ENCODE measurements at regions not wholly inside any gene's neighbourhood (a gene's known extent, or its start where the extent isn't known, plus 50 kb on each side); places are given as distances from the start of the nearest gene placed in this dataset.

DNA sequence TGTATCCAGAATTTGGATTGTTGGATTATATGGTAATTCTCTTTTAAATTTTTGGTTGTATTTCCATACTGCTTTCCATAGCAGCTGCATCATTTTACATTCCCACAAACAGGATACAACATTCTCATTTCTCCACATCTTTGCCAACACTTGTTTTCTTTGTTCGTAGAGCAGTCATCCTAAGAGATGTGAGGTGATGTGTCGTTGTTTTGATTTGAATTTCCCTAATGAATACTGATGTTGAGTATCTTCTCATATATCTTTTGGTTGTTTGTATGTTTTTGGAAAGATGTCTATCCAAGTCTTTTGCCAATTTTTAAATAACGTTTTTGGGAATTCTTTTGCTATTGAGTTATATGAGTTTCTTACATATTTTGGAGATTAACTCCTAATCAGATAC is 93.6 kb downstream of the GMNC start:
- ATAC-seq (no peak), DNase-seq (ENCODE audit: low read depth, low spot score) (no peak), FAIRE-seq (no peak)
- intact Hi-C loops (cut with micrococcal nuclease; ENCODE audit: unreplicated experiment): no loop called here
- in situ Hi-C loops (cut with MboI): no loop called here
- no TSS peak for BruUV-seq (replicated peaks)
- Histone ChIP-seq H4K20me1 (ENCODE audit: control insufficient read depth, insufficient read depth) (no peaks in the 10 kb centered on the region), H3K4me1 (ENCODE audit: control insufficient read depth, insufficient read depth, low read length) (no peaks in the 10 kb centered on the region), H2AFZ (ENCODE audit: control insufficient read depth, low read depth, low read length) (no peak overlapping the region), H3K27ac (ENCODE audit: control insufficient read depth, insufficient read depth) (no peak overlapping the region), H3K27me3 (replicated peaks in 1 of 2; ENCODE audit: control insufficient read depth in 2 of 2, insufficient read depth in 2 of 2, low read length in 1 of 2) (no peaks in the 10 kb centered on the region), H3K4me2 (ENCODE audit: control insufficient read depth, insufficient read depth) (no peak overlapping the region), H3K9me3 (replicated peaks; ENCODE audit: control insufficient read depth, insufficient read depth, low read length) (no peaks in the 10 kb centered on the region), H3K79me2 (ENCODE audit: control insufficient read depth, insufficient read depth, low read length) (no peaks in the 10 kb centered on the region), H3K4me3 (no peak overlapping the region), H3K36me3 (ENCODE audit: control insufficient read depth in 2 of 2, insufficient read depth in 2 of 2, low read length in 1 of 2) (no peaks in the 10 kb centered on the region), H3K9ac (ENCODE audit: control insufficient read depth, insufficient read depth, low read length) (no peak overlapping the region)
- SMC1A ChIA-PET (ENCODE audit: uncharacterized antibody, unreplicated experiment): no interaction called here
- WGBS (ENCODE audit: insufficient coverage, insufficient replicate concordance, low lambda C conversion rate, missing lambda C conversion rate): 20% methylated on average over 3 of the region's 3 CpGs
- POLR2A ChIA-PET: no interaction called here
- CTCF ChIA-PET: no interaction called here
- TF ChIP-seq SP1 (IDR thresholded peaks at IDR 0.05; ENCODE audit: low read depth, low read length) (no peak), POLR2A (IDR thresholded peaks at IDR 0.05; ENCODE audit: low read depth, low read length) (no peak), ETV6 (conservative IDR thresholded peaks at IDR 0.05 in 1 of 2, IDR thresholded peaks at IDR 0.05 in 1 of 2; ENCODE audit: borderline replicate concordance in 1 of 2, low read depth in 1 of 2) (no peak), HDAC2 (IDR thresholded peaks at IDR 0.05) (no peak), CHD4 (IDR thresholded peaks at IDR 0.05) (no peak), YBX1 (IDR thresholded peaks at IDR 0.05) (no peak), RCOR1 (conservative IDR thresholded peaks at IDR 0.05; ENCODE audit: low read depth, low read length) (no peak)
- TF ChIP-seq, protein P1, sequence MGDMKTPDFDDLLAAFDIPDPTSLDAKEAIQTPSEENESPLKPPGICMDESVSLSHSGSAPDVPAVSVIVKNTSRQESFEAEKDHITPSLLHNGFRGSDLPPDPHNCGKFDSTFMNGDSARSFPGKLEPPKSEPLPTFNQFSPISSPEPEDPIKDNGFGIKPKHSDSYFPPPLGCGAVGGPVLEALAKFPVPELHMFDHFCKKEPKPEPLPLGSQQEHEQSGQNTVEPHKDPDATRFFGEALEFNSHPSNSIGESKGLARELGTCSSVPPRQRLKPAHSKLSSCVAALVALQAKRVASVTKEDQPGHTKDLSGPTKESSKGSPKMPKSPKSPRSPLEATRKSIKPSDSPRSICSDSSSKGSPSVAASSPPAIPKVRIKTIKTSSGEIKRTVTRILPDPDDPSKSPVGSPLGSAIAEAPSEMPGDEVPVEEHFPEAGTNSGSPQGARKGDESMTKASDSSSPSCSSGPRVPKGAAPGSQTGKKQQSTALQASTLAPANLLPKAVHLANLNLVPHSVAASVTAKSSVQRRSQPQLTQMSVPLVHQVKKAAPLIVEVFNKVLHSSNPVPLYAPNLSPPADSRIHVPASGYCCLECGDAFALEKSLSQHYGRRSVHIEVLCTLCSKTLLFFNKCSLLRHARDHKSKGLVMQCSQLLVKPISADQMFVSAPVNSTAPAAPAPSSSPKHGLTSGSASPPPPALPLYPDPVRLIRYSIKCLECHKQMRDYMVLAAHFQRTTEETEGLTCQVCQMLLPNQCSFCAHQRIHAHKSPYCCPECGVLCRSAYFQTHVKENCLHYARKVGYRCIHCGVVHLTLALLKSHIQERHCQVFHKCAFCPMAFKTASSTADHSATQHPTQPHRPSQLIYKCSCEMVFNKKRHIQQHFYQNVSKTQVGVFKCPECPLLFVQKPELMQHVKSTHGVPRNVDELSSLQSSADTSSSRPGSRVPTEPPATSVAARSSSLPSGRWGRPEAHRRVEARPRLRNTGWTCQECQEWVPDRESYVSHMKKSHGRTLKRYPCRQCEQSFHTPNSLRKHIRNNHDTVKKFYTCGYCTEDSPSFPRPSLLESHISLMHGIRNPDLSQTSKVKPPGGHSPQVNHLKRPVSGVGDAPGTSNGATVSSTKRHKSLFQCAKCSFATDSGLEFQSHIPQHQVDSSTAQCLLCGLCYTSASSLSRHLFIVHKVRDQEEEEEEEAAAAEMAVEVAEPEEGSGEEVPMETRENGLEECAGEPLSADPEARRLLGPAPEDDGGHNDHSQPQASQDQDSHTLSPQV (IDR thresholded peaks at IDR 0.05): no peak
- RAD21 ChIA-PET (ENCODE audit: unreplicated experiment): no interaction called here

All from GM12878 (cell line).